K562 (cell line): ENCODE measurements at regions not wholly inside any gene's neighbourhood (a gene's known extent, or its start where the extent isn't known, plus 50 kb on each side); places are given as distances from the start of the nearest gene placed in this dataset.

Experiments used
- CREB1 ChIP-seq, 2 experiments: sonication (generic) in 1 of 2; formaldehyde crosslinking in 1 of 2; IDR thresholded peaks; 2 replicates each; pipeline versions ENCODE4 v1.6.1 to v1.8.0; 2012 to 2022; ENCODE audit warnings: inconsistent platforms in 1 of 2, mild to moderate bottlenecking in 1 of 2, missing genetic modification reagents in 1 of 2, moderate library complexity in 1 of 2
- TAF1 ChIP-seq: IDR thresholded peaks from 2 replicates; pipeline ENCODE4 v1.6.1; 2011; ENCODE audit warnings: mild to moderate bottlenecking, low read length, moderate library complexity; ENCODE audit not compliant: insufficient read depth, control insufficient read depth, severe bottlenecking; ENCODE audit errors: extremely low read depth
- TF ChIP-seq, protein P1 (sequence below), 2 experiments: fragments of 450-650 bp in 1 of 2; sonication (generic) in 1 of 2; formaldehyde crosslinking in 1 of 2; IDR thresholded peaks in 1 of 2; conservative IDR thresholded peaks in 1 of 2; 2 replicates each; pipeline versions ENCODE4 v1.6.1 to v1.8.1; 2016 to 2023; ENCODE audit warnings: mild to moderate bottlenecking in 2 of 2, moderate library complexity in 2 of 2, inconsistent platforms in 1 of 2, missing genetic modification reagents in 1 of 2

- TF ChIP-seq, protein P1, sequence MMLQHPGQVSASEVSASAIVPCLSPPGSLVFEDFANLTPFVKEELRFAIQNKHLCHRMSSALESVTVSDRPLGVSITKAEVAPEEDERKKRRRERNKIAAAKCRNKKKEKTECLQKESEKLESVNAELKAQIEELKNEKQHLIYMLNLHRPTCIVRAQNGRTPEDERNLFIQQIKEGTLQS (IDR thresholded peaks at IDR 0.05) = no peak
- TF ChIP-seq, protein P1 (CRISPR knock-in tag; conservative IDR thresholded peaks at IDR 0.05) = no peak
- no peak for TF ChIP-seq TAF1
- TF ChIP-seq CREB1 (IDR thresholded peaks at IDR 0.05) = no peak
- TF ChIP-seq CREB1 (CRISPR knock-in tag; IDR thresholded peaks at IDR 0.05) = no peak
Measured at GRCh38 chrX:6989858-6990257, 157.7 kb upstream of the STS start.
